Medulla oblongata (tissue), 1 donor: ENCODE measurements at regions not wholly inside any gene's neighbourhood (a gene's known extent, or its start where the extent isn't known, plus 50 kb on each side); places are given as distances from the start of the nearest gene placed in this dataset.

ENCODE experiments used
- DNase-seq: peaks from one replicate; pipeline ENCODE4 v3.0.0-alpha.2; 2015; ENCODE audit errors: extremely low spot score

GRCh38 chr9:87156247-87156646 lies 208.9 kb upstream of the GAS1 start:
- no peak for DNase-seq

GRCh38 chr9:87157366-87158031 lies 210.2 kb upstream of the GAS1 start:
- no peak for DNase-seq

GRCh38 chr9:87158765-87159164 lies 211.5 kb upstream of the GAS1 start:
- DNase-seq: no peak

- DNase-seq: no peak
These were observed 213.1 kb upstream of the GAS1 start for GRCh38 chr9:87160148-87161102.

- DNase-seq: no peak
These were observed 219.9 kb upstream of the GAS1 start for GRCh38 chr9:87167161-87167560.

GRCh38 chr9:87167582-87167981 lies 220.3 kb upstream of the GAS1 start:
- no peak for DNase-seq

- DNase-seq: no peak
These were observed 231.0 kb upstream of the GAS1 start for GRCh38 chr9:87178302-87178701.

- DNase-seq: no peak
These were observed 232.4 kb upstream of the GAS1 start for GRCh38 chr9:87179553-87180340.

- DNase-seq: no peak
These were observed 233.1 kb upstream of the GAS1 start for GRCh38 chr9:87180361-87180760.

GRCh38 chr9:87180841-87181240 lies 233.5 kb upstream of the GAS1 start:
- no peak for DNase-seq

- DNase-seq: no peak
These were observed 234.4 kb upstream of the GAS1 start for GRCh38 chr9:87181670-87182069.

- no peak for DNase-seq
These were observed 237.8 kb upstream of the GAS1 start for GRCh38 chr9:87184956-87185642.

- no peak for DNase-seq
These were observed 240.3 kb upstream of the GAS1 start for GRCh38 chr9:87187656-87188055.

GRCh38 chr9:87189006-87189405 lies 241.7 kb upstream of the GAS1 start:
- no peak for DNase-seq

- DNase-seq: no peak
These were observed 245.8 kb upstream of the GAS1 start for GRCh38 chr9:87193151-87193550.

- DNase-seq: peak; percentile 3
These were observed 246.9 kb upstream of the GAS1 start for GRCh38 chr9:87193925-87194868.

GRCh38 chr9:87195306-87195705 lies 248.0 kb upstream of the GAS1 start:
- DNase-seq: no peak

GRCh38 chr9:87197349-87198130 lies 250.2 kb upstream of the GAS1 start:
- DNase-seq: no peak

- no peak for DNase-seq
These were observed 251.4 kb upstream of the GAS1 start for GRCh38 chr9:87198716-87199115.

GRCh38 chr9:87199278-87199677 lies 252.0 kb upstream of the GAS1 start:
- DNase-seq: no peak
